Stimulated activated naive CD8-positive, alpha-beta T cell treated with anti-CD3 and anti-CD28 coated beads, Interleukin-15, amount 100 ng/mL, for 72 hours (primary cell): ENCODE measurements at regions not wholly inside any gene's neighbourhood (a gene's known extent, or its start where the extent isn't known, plus 50 kb on each side); places are given as distances from the start of the nearest gene placed in this dataset.

Experiments used
- ATAC-seq: fragments of 150-1000 bp; cut with Tn5 transposase; 2 replicates; pipeline ENCODE4 v1.10.0; 2021; ENCODE audit warnings: mild to moderate bottlenecking, moderate library complexity
- DNase-seq, 2 donors: peaks; one replicate each; pipeline ENCODE4 v3.0.0; 2021 to 2022
- H3K27ac Mint-ChIP-seq, 2 donors: one replicate each; pipeline ENCODE4 v1.8.0; 2022; ENCODE audit warnings: mild to moderate bottlenecking in 2 of 2, mixed read lengths in 2 of 2, moderate library complexity in 2 of 2
- H3K27me3 Mint-ChIP-seq: one replicate; pipeline ENCODE4 v1.8.0; 2022; ENCODE audit warnings: mixed read lengths
- H3K4me1 Mint-ChIP-seq: one replicate; pipeline ENCODE4 v1.8.0; 2022; ENCODE audit warnings: mild to moderate bottlenecking, mixed read lengths
- H3K4me3 Mint-ChIP-seq, 2 donors: one replicate each; pipeline ENCODE4 v1.8.0; 2022; ENCODE audit warnings: mild to moderate bottlenecking in 2 of 2, mixed read lengths in 2 of 2, moderate library complexity in 1 of 2
- H3K9me3 Mint-ChIP-seq, 2 donors: one replicate each; pipeline ENCODE4 v1.8.0; 2022; ENCODE audit warnings: mixed read lengths in 2 of 2

GRCh38 chr4:157978680-157979361 lies 194.0 kb downstream of the GASK1B start:
- H3K4me1 Mint-ChIP-seq, result peaks cover 6% of the 10 kb centered on the region
- H3K27ac Mint-ChIP-seq, result no peak overlapping the region
- peak; percentile 9 to 15 for DNase-seq
- no peak overlapping the region for H3K4me3 Mint-ChIP-seq
- peak; percentile 48 for ATAC-seq
- peaks cover 8% of the 10 kb centered on the region for H3K27me3 Mint-ChIP-seq
- no peaks in the 10 kb centered on the region for H3K9me3 Mint-ChIP-seq

- ATAC-seq (no peak), DNase-seq (no peak)
- Mint-ChIP-seq H3K4me1 (peaks cover 6% of the 10 kb centered on the region), H3K27ac (no peak overlapping the region), H3K9me3 (no peaks in the 10 kb centered on the region), H3K27me3 (peaks cover 8% of the 10 kb centered on the region), H3K4me3 (no peak overlapping the region)
Measured at GRCh38 chr4:157977086-157977485, 195.7 kb downstream of the GASK1B start.

- H3K27ac Mint-ChIP-seq, result no peak overlapping the region
- no peaks in the 10 kb centered on the region for H3K9me3 Mint-ChIP-seq
- H3K4me3 Mint-ChIP-seq, result no peak overlapping the region
- ATAC-seq (no peak), DNase-seq (no peak)
- H3K27me3 Mint-ChIP-seq, result peaks cover under 1% of the 10 kb centered on the region
- no peaks in the 10 kb centered on the region for H3K4me1 Mint-ChIP-seq
Measured at GRCh38 chr4:157973297-157973696, 199.5 kb downstream of the GASK1B start.

GRCh38 chr4:157964463-157964862 lies 208.4 kb downstream of the GASK1B start:
- no peak for DNase-seq
- H3K27ac Mint-ChIP-seq, result no peak overlapping the region
- no peak for ATAC-seq
- no peaks in the 10 kb centered on the region for H3K4me1 Mint-ChIP-seq
- H3K9me3 Mint-ChIP-seq, result no peaks in the 10 kb centered on the region
- H3K27me3 Mint-ChIP-seq, result no peaks in the 10 kb centered on the region
- no peak overlapping the region for H3K4me3 Mint-ChIP-seq

- Mint-ChIP-seq H3K27me3 (no peaks in the 10 kb centered on the region), H3K9me3 (no peaks in the 10 kb centered on the region), H3K4me1 (no peaks in the 10 kb centered on the region), H3K4me3 (no peak overlapping the region), H3K27ac (no peak overlapping the region)
- DNase-seq (no peak), ATAC-seq (no peak)
Measured at GRCh38 chr4:157961229-157961990, 211.4 kb downstream of the GASK1B start.

- Mint-ChIP-seq H3K9me3 (no peaks in the 10 kb centered on the region), H3K4me3 (no peak overlapping the region), H3K27ac (no peak overlapping the region), H3K27me3 (no peaks in the 10 kb centered on the region), H3K4me1 (no peaks in the 10 kb centered on the region)
- DNase-seq (no peak), ATAC-seq (no peak)
Measured at GRCh38 chr4:157957905-157958304, 214.9 kb downstream of the GASK1B start.

- H3K9me3 Mint-ChIP-seq, result peaks cover 0 to 12% of the 10 kb centered on the region in 2 donors
- H3K4me1 Mint-ChIP-seq, result no peaks in the 10 kb centered on the region
- ATAC-seq, result no peak
Measured at GRCh38 chr4:157942017-157942416, 230.8 kb downstream of the GASK1B start.

GRCh38 chr4:157934151-157934550 lies 238.7 kb downstream of the GASK1B start:
- no peaks in the 10 kb centered on the region for H3K4me1 Mint-ChIP-seq
- DNase-seq (no peak), ATAC-seq (no peak)
- no peak overlapping the region for H3K4me3 Mint-ChIP-seq
- no peak overlapping the region for H3K27ac Mint-ChIP-seq
- no peaks in the 10 kb centered on the region for H3K27me3 Mint-ChIP-seq
- no peaks in the 10 kb centered on the region for H3K9me3 Mint-ChIP-seq

More at GRCh38 chr4:157942017-157942416, 230.8 kb downstream of the GASK1B start:
- no peak for DNase-seq
- H3K27me3 Mint-ChIP-seq, result no peaks in the 10 kb centered on the region
- no peak overlapping the region for H3K4me3 Mint-ChIP-seq
- H3K27ac Mint-ChIP-seq, result no peak overlapping the region

- no peaks in the 10 kb centered on the region for H3K9me3 Mint-ChIP-seq
- no peak for DNase-seq
- H3K27me3 Mint-ChIP-seq, result no peaks in the 10 kb centered on the region
- no peak for ATAC-seq
- no peak overlapping the region for H3K27ac Mint-ChIP-seq
- no peaks in the 10 kb centered on the region for H3K4me1 Mint-ChIP-seq
- H3K4me3 Mint-ChIP-seq, result no peak overlapping the region
Measured at GRCh38 chr4:157932936-157933335, 239.9 kb downstream of the GASK1B start.

GRCh38 chr4:157929486-157929885 lies 243.3 kb downstream of the GASK1B start:
- no peak overlapping the region for H3K4me3 Mint-ChIP-seq
- no peak overlapping the region for H3K27ac Mint-ChIP-seq
- no peaks in the 10 kb centered on the region for H3K4me1 Mint-ChIP-seq
- H3K9me3 Mint-ChIP-seq, result peaks cover 0 to 5% of the 10 kb centered on the region in 2 donors
- H3K27me3 Mint-ChIP-seq, result no peaks in the 10 kb centered on the region
- ATAC-seq (no peak), DNase-seq (no peak)

GRCh38 chr4:157918036-157918832 lies 254.6 kb downstream of the GASK1B start:
- no peak for DNase-seq
- H3K9me3 Mint-ChIP-seq, result peaks cover 0 to 9% of the 10 kb centered on the region in 2 donors
- no peak for ATAC-seq
- H3K27me3 Mint-ChIP-seq, result no peaks in the 10 kb centered on the region
- H3K4me3 Mint-ChIP-seq, result no peak overlapping the region
- no peaks in the 10 kb centered on the region for H3K4me1 Mint-ChIP-seq
- H3K27ac Mint-ChIP-seq, result no peak overlapping the region

- Mint-ChIP-seq H3K4me3 (no peak overlapping the region), H3K4me1 (no peaks in the 10 kb centered on the region), H3K27me3 (no peaks in the 10 kb centered on the region), H3K9me3 (peaks cover 0 to 4% of the 10 kb centered on the region in 2 donors), H3K27ac (no peak overlapping the region)
- ATAC-seq, result no peak
- no peak for DNase-seq
Measured at GRCh38 chr4:157912212-157912611, 260.6 kb downstream of the GASK1B start.

GRCh38 chr4:157911662-157912061 lies 261.2 kb downstream of the GASK1B start:
- Mint-ChIP-seq H3K27me3 (no peaks in the 10 kb centered on the region), H3K4me3 (no peak overlapping the region), H3K27ac (no peak overlapping the region), H3K4me1 (no peaks in the 10 kb centered on the region), H3K9me3 (peaks cover 0 to 4% of the 10 kb centered on the region in 2 donors)
- ATAC-seq (no peak), DNase-seq (no peak)

- ATAC-seq (no peak), DNase-seq (no peak)
- peaks cover 0 to 4% of the 10 kb centered on the region in 2 donors for H3K9me3 Mint-ChIP-seq
- H3K27ac Mint-ChIP-seq, result no peak overlapping the region
- no peaks in the 10 kb centered on the region for H3K4me1 Mint-ChIP-seq
- no peaks in the 10 kb centered on the region for H3K27me3 Mint-ChIP-seq
- H3K4me3 Mint-ChIP-seq, result no peak overlapping the region
Measured at GRCh38 chr4:157908691-157909090, 264.1 kb downstream of the GASK1B start.

- DNase-seq (no peak), ATAC-seq (no peak)
- Mint-ChIP-seq H3K27me3 (no peaks in the 10 kb centered on the region), H3K4me1 (no peaks in the 10 kb centered on the region), H3K27ac (no peak overlapping the region), H3K9me3 (peaks cover 0 to 4% of the 10 kb centered on the region in 2 donors), H3K4me3 (no peak overlapping the region)
Measured at GRCh38 chr4:157908031-157908430, 264.8 kb downstream of the GASK1B start.
